ENCODE measurements at regions not wholly inside any gene's neighbourhood (a gene's known extent, or its start where the extent isn't known, plus 50 kb on each side); places are given as distances from the start of the nearest gene placed in this dataset.

DNA sequence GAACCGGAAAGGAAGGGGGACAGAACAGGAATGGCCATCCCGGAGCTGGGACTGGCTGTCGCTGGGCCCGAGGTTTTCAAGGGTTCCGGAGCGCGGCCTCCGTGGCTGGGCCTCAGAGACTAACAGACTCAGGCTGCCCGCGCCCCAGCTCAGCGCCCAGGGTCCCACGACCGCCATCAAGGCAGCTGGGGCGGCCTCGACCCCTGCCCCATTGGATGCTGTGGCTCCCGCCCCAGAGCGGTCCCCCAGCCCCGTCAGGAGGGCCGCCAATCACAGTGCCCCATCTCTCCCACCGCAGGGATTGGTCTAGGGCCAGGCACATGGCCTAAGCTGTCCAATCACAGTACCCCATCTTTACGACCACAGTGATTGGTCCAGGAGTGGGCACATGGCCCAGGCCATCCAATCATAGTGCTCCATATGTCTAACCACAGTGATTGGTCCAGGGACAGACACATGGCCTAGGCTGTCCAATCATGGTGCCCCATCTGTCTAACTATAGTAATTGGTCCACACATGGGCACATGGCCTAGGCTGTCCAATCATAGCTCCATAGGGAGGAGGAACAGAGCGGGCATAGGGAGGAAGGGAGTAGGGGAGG lies 105.3 kb upstream of the NKX1-1 start (continued):
- TF ChIP-seq, protein P1, sequence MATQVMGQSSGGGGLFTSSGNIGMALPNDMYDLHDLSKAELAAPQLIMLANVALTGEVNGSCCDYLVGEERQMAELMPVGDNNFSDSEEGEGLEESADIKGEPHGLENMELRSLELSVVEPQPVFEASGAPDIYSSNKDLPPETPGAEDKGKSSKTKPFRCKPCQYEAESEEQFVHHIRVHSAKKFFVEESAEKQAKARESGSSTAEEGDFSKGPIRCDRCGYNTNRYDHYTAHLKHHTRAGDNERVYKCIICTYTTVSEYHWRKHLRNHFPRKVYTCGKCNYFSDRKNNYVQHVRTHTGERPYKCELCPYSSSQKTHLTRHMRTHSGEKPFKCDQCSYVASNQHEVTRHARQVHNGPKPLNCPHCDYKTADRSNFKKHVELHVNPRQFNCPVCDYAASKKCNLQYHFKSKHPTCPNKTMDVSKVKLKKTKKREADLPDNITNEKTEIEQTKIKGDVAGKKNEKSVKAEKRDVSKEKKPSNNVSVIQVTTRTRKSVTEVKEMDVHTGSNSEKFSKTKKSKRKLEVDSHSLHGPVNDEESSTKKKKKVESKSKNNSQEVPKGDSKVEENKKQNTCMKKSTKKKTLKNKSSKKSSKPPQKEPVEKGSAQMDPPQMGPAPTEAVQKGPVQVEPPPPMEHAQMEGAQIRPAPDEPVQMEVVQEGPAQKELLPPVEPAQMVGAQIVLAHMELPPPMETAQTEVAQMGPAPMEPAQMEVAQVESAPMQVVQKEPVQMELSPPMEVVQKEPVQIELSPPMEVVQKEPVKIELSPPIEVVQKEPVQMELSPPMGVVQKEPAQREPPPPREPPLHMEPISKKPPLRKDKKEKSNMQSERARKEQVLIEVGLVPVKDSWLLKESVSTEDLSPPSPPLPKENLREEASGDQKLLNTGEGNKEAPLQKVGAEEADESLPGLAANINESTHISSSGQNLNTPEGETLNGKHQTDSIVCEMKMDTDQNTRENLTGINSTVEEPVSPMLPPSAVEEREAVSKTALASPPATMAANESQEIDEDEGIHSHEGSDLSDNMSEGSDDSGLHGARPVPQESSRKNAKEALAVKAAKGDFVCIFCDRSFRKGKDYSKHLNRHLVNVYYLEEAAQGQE (IDR thresholded peaks at IDR 0.05; ENCODE audit: borderline replicate concordance): peak; percentile 95
- TF ChIP-seq, protein P1 (CRISPR knock-in tag; IDR thresholded peaks at IDR 0.05; ENCODE audit: low read depth): no peak
- TF ChIP-seq FOS (IDR thresholded peaks at IDR 0.05; ENCODE audit: extremely low read depth, insufficient read length): peak; percentile 94
- TF ChIP-seq, protein P2, sequence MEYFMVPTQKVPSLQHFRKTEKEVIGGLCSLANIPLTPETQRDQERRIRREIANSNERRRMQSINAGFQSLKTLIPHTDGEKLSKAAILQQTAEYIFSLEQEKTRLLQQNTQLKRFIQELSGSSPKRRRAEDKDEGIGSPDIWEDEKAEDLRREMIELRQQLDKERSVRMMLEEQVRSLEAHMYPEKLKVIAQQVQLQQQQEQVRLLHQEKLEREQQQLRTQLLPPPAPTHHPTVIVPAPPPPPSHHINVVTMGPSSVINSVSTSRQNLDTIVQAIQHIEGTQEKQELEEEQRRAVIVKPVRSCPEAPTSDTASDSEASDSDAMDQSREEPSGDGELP (CRISPR knock-in tag; IDR thresholded peaks at IDR 0.05; ENCODE audit: borderline replicate concordance): peak; percentile 42; the same call in 1 of the 2 replicates
- TF ChIP-seq, protein P3, sequence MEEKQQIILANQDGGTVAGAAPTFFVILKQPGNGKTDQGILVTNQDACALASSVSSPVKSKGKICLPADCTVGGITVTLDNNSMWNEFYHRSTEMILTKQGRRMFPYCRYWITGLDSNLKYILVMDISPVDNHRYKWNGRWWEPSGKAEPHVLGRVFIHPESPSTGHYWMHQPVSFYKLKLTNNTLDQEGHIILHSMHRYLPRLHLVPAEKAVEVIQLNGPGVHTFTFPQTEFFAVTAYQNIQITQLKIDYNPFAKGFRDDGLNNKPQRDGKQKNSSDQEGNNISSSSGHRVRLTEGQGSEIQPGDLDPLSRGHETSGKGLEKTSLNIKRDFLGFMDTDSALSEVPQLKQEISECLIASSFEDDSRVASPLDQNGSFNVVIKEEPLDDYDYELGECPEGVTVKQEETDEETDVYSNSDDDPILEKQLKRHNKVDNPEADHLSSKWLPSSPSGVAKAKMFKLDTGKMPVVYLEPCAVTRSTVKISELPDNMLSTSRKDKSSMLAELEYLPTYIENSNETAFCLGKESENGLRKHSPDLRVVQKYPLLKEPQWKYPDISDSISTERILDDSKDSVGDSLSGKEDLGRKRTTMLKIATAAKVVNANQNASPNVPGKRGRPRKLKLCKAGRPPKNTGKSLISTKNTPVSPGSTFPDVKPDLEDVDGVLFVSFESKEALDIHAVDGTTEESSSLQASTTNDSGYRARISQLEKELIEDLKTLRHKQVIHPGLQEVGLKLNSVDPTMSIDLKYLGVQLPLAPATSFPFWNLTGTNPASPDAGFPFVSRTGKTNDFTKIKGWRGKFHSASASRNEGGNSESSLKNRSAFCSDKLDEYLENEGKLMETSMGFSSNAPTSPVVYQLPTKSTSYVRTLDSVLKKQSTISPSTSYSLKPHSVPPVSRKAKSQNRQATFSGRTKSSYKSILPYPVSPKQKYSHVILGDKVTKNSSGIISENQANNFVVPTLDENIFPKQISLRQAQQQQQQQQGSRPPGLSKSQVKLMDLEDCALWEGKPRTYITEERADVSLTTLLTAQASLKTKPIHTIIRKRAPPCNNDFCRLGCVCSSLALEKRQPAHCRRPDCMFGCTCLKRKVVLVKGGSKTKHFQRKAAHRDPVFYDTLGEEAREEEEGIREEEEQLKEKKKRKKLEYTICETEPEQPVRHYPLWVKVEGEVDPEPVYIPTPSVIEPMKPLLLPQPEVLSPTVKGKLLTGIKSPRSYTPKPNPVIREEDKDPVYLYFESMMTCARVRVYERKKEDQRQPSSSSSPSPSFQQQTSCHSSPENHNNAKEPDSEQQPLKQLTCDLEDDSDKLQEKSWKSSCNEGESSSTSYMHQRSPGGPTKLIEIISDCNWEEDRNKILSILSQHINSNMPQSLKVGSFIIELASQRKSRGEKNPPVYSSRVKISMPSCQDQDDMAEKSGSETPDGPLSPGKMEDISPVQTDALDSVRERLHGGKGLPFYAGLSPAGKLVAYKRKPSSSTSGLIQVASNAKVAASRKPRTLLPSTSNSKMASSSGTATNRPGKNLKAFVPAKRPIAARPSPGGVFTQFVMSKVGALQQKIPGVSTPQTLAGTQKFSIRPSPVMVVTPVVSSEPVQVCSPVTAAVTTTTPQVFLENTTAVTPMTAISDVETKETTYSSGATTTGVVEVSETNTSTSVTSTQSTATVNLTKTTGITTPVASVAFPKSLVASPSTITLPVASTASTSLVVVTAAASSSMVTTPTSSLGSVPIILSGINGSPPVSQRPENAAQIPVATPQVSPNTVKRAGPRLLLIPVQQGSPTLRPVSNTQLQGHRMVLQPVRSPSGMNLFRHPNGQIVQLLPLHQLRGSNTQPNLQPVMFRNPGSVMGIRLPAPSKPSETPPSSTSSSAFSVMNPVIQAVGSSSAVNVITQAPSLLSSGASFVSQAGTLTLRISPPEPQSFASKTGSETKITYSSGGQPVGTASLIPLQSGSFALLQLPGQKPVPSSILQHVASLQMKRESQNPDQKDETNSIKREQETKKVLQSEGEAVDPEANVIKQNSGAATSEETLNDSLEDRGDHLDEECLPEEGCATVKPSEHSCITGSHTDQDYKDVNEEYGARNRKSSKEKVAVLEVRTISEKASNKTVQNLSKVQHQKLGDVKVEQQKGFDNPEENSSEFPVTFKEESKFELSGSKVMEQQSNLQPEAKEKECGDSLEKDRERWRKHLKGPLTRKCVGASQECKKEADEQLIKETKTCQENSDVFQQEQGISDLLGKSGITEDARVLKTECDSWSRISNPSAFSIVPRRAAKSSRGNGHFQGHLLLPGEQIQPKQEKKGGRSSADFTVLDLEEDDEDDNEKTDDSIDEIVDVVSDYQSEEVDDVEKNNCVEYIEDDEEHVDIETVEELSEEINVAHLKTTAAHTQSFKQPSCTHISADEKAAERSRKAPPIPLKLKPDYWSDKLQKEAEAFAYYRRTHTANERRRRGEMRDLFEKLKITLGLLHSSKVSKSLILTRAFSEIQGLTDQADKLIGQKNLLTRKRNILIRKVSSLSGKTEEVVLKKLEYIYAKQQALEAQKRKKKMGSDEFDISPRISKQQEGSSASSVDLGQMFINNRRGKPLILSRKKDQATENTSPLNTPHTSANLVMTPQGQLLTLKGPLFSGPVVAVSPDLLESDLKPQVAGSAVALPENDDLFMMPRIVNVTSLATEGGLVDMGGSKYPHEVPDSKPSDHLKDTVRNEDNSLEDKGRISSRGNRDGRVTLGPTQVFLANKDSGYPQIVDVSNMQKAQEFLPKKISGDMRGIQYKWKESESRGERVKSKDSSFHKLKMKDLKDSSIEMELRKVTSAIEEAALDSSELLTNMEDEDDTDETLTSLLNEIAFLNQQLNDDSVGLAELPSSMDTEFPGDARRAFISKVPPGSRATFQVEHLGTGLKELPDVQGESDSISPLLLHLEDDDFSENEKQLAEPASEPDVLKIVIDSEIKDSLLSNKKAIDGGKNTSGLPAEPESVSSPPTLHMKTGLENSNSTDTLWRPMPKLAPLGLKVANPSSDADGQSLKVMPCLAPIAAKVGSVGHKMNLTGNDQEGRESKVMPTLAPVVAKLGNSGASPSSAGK (IDR thresholded peaks at IDR 0.05): 0 out of 2 replicates have a peak, but pooled peaks have one; percentile 21

Data from K562 (cell line).